Right lobe of liver (tissue), 4 donors: ENCODE measurements at regions not wholly inside any gene's neighbourhood (a gene's known extent, or its start where the extent isn't known, plus 50 kb on each side); places are given as distances from the start of the nearest gene placed in this dataset.

ENCODE experiments used
- POLR2A ChIP-seq: fragments of 450-650 bp; IDR thresholded peaks from one replicate; pipeline ENCODE4 v1.6.1; 2017; ENCODE audit warnings: antibody characterized with exemption, mild to moderate bottlenecking
- TF ChIP-seq, protein P1 (sequence below), 4 donors: fragments of 200-600 bp in 3 of 4; fragments of 450-650 bp in 1 of 4; IDR thresholded peaks; one replicate each; pipeline versions ENCODE4 v1.5.1 to v1.8.0; 2016 to 2022; ENCODE audit warnings: antibody characterized with exemption in 4 of 4, mild to moderate bottlenecking in 2 of 4
- donor health status: DM: no; HTN: no; CAD: no.
- donor health status: DM: no; HTN: no; CAD: no.
- donor health status: DM: no; HTN: yes; CAD: no.

DNA sequence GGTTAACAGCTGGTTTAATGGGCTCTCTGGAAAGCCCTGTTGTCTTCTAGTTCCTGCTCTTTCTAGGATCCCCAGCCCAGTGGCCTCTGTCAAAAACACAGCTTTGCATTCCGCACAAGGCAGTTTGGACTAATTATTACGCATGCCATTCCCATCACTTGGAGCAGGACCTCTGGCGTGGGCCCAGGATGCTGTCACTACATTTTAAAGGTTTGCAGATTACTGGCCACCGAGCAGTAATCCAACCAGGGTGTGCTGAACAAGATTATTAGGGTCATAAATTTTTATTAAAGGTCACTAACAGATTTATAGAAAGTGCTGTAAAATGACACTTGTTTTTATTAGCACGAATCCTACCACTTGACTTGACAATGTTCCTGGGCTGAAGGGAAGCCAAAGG is 143.6 kb upstream of the SLC6A11 start:
- TF ChIP-seq, protein P1, sequence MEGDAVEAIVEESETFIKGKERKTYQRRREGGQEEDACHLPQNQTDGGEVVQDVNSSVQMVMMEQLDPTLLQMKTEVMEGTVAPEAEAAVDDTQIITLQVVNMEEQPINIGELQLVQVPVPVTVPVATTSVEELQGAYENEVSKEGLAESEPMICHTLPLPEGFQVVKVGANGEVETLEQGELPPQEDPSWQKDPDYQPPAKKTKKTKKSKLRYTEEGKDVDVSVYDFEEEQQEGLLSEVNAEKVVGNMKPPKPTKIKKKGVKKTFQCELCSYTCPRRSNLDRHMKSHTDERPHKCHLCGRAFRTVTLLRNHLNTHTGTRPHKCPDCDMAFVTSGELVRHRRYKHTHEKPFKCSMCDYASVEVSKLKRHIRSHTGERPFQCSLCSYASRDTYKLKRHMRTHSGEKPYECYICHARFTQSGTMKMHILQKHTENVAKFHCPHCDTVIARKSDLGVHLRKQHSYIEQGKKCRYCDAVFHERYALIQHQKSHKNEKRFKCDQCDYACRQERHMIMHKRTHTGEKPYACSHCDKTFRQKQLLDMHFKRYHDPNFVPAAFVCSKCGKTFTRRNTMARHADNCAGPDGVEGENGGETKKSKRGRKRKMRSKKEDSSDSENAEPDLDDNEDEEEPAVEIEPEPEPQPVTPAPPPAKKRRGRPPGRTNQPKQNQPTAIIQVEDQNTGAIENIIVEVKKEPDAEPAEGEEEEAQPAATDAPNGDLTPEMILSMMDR (IDR thresholded peaks at IDR 0.05): no peak
- TF ChIP-seq POLR2A: no peak
